ENCODE measurements at regions not wholly inside any gene's neighbourhood (a gene's known extent, or its start where the extent isn't known, plus 50 kb on each side); places are given as distances from the start of the nearest gene placed in this dataset.

DNA sequence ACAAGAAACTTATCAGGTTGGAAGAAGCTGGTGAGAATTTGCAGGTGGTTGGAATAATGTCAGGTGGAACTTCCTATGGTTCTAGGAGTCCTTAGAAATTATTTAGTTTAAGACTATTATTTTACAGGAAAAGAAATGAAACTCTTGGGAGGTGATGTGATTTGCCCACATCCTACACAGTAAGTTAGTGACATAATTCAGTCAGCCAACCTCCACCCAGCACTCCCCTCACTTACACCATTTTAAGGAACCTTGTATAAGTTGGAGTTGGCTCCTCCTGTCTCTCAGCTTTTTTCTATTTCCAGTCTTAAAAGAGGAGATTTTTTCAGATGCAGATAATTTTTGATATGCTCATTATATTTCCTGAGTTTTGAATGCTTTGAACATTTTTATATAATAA, 86.4 kb downstream of the SKA1 start:
- no peak for TF ChIP-seq EZH2 (IDR thresholded peaks at IDR 0.05; ENCODE audit: insufficient read depth, poor library complexity, severe bottlenecking)
- TF ChIP-seq EZH2phosphoT487 (IDR thresholded peaks at IDR 0.05; ENCODE audit: insufficient read depth, low read depth): no peak

All from GM23248 (cell line).